Esophagus muscularis mucosa (tissue), 4 donors: ENCODE measurements at regions not wholly inside any gene's neighbourhood (a gene's known extent, or its start where the extent isn't known, plus 50 kb on each side); places are given as distances from the start of the nearest gene placed in this dataset.
"Not testable (repeated sequence)": the region's sequence is repeated elsewhere in the genome, so short reads cannot be mapped to it uniquely, and the experiment has no call there.

Experiments used
- DNase-seq: peaks from one replicate; pipeline ENCODE4 v3.0.0-alpha.2; 2017; ENCODE audit errors: extremely low spot score
- H3K27ac ChIP-seq, 4 donors: fragments of 200-600 bp; sonication (generic); replicated peaks in 1 of 4; 1 replicate in 3 of 4; 2 replicates in 1 of 4; pipeline ENCODE4 v1.5.1; 2016 to 2019; ENCODE audit warnings: mild to moderate bottlenecking in 1 of 4
- H3K27me3 ChIP-seq, 4 donors: fragments of 200-600 bp; sonication (generic); one replicate each; pipeline versions ENCODE4 v1.5.1 to v1.6.0; 2016 to 2019
- H3K36me3 ChIP-seq, 4 donors: fragments of 200-600 bp; sonication (generic); one replicate each; pipeline ENCODE4 v1.5.1; 2016 to 2019
- H3K4me1 ChIP-seq, 4 donors: fragments of 200-600 bp; sonication (generic); one replicate each; pipeline ENCODE4 v1.5.1; 2016 to 2019
- H3K4me3 ChIP-seq, 4 donors: fragments of 200-600 bp; sonication (generic); 1 replicate in 2 of 4; 2 replicates in 2 of 4; pipeline ENCODE4 v1.5.1; 2016 to 2019; ENCODE audit warnings: mild to moderate bottlenecking in 4 of 4, moderate library complexity in 1 of 4
- H3K9me3 ChIP-seq, 4 donors: fragments of 200-600 bp; sonication (generic); 1 replicate in 3 of 4; 2 replicates in 1 of 4; pipeline ENCODE4 v1.5.1; 2016 to 2019
- EP300 ChIP-seq: sonication (generic); formaldehyde crosslinking; IDR thresholded peaks from one replicate; pipeline ENCODE4 v1.6.1; 2017; ENCODE audit warnings: antibody characterized with exemption
- POLR2A ChIP-seq: fragments of 450-650 bp; IDR thresholded peaks from one replicate; pipeline ENCODE4 v1.6.1; 2017; ENCODE audit warnings: antibody characterized with exemption, moderate library complexity, mild to moderate bottlenecking, low read depth
- POLR2AphosphoS5 ChIP-seq, 2 donors: sonication (generic); formaldehyde crosslinking; IDR thresholded peaks; one replicate each; pipeline ENCODE4 v1.6.1; 2017; ENCODE audit warnings: antibody characterized with exemption in 2 of 2
- WGBS: methylation state at CpG from one replicate; pipeline ENCODE4 v1.1.5; 2018; 5-methylcytosine and 5-hydroxymethylcytosine counted together
- intact Hi-C: fragments of 100-400 bp; cut with DNase I; formaldehyde crosslinking; loops from one replicate; pipeline ENCODE4 v1.15.1; 2023
- TF ChIP-seq, protein P1 (sequence below), 3 experiments: fragments of 200-600 bp in 2 of 3; fragments of 450-650 bp in 1 of 3; sonication (generic) in 2 of 3; IDR thresholded peaks; one replicate each; pipeline ENCODE4 v1.5.1; 2017 to 2019; ENCODE audit warnings: antibody characterized with exemption in 3 of 3, mild to moderate bottlenecking in 2 of 3, moderate library complexity in 1 of 3

DNA sequence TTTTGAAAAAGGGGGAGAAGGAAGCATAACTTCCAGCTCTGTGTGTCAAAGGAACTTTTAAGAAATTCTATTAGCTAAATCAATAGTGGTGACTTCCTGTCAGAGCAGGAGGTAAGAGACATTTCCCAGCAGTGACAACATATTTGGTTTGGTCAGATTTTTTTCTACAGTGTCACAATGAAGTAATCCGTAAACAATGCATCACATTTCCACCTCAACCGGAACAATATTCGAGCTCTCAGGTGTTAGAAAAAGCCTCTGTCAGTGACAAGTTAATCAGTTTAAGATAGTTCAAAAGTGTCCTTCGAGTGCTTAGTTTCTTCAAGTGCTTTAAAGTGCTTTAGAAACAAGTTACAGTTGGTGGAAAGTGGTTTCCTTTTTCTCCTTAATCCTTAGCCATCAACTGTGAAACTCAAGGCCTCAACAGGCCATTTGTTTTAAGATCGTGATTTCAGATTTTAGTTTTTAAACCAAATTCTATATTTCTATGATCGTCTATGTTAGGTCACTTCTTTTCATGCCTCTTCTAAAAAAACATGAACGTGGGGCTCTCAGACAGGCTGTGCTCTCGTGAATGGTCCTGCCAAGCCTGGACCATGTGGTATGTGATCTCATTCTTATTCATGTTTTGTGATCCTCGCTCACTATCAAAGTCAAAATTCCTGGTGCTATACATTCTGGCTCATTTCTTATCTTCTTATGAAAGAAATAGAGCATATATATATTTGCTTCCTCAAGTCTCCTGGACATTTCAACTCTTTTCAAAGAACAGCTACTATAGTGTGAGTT, 181.9 kb upstream of the HMHB1 start:
- Histone ChIP-seq H3K27me3 (no peaks in the 10 kb centered on the region), H3K4me1 (peaks cover 0 to 8% (median 1%) of the 10 kb centered on the region in 4 donors), H3K27ac (no peak overlapping the region), H3K9me3 (no peaks in the 10 kb centered on the region), H3K36me3 (no peaks in the 10 kb centered on the region), H3K4me3 (no peak overlapping the region)
- no peak for DNase-seq
- TF ChIP-seq, protein P1, sequence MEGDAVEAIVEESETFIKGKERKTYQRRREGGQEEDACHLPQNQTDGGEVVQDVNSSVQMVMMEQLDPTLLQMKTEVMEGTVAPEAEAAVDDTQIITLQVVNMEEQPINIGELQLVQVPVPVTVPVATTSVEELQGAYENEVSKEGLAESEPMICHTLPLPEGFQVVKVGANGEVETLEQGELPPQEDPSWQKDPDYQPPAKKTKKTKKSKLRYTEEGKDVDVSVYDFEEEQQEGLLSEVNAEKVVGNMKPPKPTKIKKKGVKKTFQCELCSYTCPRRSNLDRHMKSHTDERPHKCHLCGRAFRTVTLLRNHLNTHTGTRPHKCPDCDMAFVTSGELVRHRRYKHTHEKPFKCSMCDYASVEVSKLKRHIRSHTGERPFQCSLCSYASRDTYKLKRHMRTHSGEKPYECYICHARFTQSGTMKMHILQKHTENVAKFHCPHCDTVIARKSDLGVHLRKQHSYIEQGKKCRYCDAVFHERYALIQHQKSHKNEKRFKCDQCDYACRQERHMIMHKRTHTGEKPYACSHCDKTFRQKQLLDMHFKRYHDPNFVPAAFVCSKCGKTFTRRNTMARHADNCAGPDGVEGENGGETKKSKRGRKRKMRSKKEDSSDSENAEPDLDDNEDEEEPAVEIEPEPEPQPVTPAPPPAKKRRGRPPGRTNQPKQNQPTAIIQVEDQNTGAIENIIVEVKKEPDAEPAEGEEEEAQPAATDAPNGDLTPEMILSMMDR (IDR thresholded peaks at IDR 0.05): no peak
- TF ChIP-seq POLR2A: no peak
- no peak for TF ChIP-seq POLR2AphosphoS5 (IDR thresholded peaks at IDR 0.05)
- no peak for TF ChIP-seq EP300
- WGBS: 84% methylated on average over 9 of the region's 9 CpGs
- intact Hi-C loops: no loop called here

DNA sequence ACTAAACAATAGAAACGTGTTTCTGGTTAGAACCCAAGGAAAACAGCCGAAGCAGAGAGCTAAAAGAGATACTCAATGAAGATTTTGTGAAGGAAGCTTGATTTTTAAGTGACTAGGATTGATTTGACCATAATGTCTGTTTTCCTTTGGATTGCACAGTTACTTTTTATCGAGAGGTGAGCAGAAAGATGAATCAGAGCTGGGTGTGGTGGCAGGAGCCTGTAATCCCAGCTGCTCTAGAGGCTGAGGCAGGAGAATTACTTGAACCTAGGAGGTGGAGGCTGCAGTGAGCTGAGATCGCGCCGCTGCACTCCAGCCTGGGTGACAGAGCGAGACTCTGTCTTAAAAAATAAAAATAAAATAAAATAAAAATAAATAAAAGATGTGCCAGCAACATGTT, 186.9 kb upstream of the HMHB1 start:
- H3K9me3 ChIP-seq, H3K27ac ChIP-seq, H3K36me3 ChIP-seq, H3K4me3 ChIP-seq, H3K4me1 ChIP-seq, intact Hi-C loops, H3K27me3 ChIP-seq: not testable (repeated sequence)
- peak; percentile 14 for DNase-seq
- WGBS: 78% methylated on average over 7 of the region's 7 CpGs

DNA sequence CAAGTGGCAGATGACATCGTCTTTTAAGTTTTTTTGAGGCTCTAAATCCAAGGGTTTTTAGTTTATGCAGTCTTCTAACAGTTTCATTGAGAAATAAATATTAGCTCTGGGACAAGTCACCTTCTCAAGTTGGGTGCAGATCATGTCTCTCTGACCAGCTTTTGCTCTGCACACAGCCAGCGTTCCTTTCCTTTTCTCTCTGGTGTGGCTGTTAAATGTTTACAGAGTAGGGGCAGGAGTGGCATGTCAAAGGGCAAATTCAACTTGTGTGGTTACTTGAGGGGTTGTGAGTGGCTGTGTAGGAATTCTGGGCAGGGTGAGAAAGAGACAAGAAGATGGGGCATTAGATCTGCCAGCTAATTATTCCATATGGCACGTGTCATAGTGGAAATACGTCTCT, 187.5 kb upstream of the HMHB1 start:
- Histone ChIP-seq H3K27me3 (no peaks in the 10 kb centered on the region), H3K27ac (no peak overlapping the region), H3K9me3 (no peaks in the 10 kb centered on the region), H3K4me1 (no peaks in the 10 kb centered on the region), H3K36me3 (no peaks in the 10 kb centered on the region), H3K4me3 (no peak overlapping the region)
- no peak for TF ChIP-seq EP300
- TF ChIP-seq, protein P1 (IDR thresholded peaks at IDR 0.05): no peak
- TF ChIP-seq POLR2AphosphoS5 (IDR thresholded peaks at IDR 0.05): no peak
- TF ChIP-seq POLR2A: no peak
- 77% methylated on average over 4 of the region's 4 CpGs for WGBS
- intact Hi-C loops: no loop called here
- DNase-seq: peak; percentile 66

DNA sequence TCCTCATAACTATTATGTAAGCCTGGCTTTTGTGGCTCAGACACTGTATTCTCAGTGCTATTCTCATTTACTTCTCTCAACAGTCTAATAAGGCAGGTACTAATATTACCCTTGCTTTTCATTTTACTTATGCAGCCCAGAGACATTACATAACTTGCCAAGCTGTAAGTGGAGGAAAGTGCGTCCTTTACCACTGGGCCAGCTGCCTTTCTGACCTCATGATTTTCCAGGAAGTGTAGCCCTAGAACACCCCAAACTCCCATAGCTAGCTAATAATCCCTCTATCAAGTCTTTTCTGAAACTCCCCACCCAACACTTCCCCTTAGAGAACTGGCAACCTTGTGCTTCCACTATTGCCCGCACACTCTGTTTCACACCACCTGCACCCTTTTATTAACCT, 192.9 kb upstream of the HMHB1 start:
- DNase-seq: peak; percentile 47
- TF ChIP-seq POLR2AphosphoS5 (IDR thresholded peaks at IDR 0.05) (no peak), POLR2A (no peak), EP300 (no peak)
- TF ChIP-seq, protein P1 (IDR thresholded peaks at IDR 0.05): no peak
- Histone ChIP-seq H3K4me3 (no peak overlapping the region), H3K27ac (no peak overlapping the region), H3K9me3 (no peaks in the 10 kb centered on the region), H3K36me3 (no peaks in the 10 kb centered on the region), H3K4me1 (no peaks in the 10 kb centered on the region), H3K27me3 (no peaks in the 10 kb centered on the region)
- 80% methylated on average over 2 of the region's 2 CpGs for WGBS
- intact Hi-C loops: no loop called here

DNA sequence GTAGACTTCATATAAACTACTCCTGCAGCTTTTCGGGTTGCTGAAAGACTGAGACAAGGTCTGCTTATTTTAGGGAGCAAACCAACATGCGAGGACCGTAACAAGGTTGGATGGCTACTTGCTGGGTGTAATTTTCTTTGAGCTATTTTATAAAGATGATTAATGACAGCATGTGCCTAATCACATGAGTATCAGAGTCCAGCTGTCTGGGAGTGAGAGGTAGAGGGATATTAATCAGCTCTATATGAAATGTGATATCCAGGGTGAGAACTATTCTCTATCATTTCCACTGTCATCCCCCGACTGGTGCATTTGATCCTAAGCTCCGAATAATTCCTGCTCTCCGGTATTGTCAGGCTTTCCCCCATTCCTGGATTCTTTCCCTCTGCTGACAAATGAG, 193.8 kb upstream of the HMHB1 start:
- Histone ChIP-seq H3K27ac (no peak overlapping the region), H3K4me3 (no peak overlapping the region), H3K27me3 (no peaks in the 10 kb centered on the region), H3K36me3 (no peaks in the 10 kb centered on the region), H3K4me1 (no peaks in the 10 kb centered on the region), H3K9me3 (no peaks in the 10 kb centered on the region)
- DNase-seq: peak; percentile 72
- WGBS: 54% methylated on average over 6 of the region's 6 CpGs
- TF ChIP-seq POLR2A: no peak
- TF ChIP-seq, protein P1 (IDR thresholded peaks at IDR 0.05): no peak
- TF ChIP-seq POLR2AphosphoS5 (IDR thresholded peaks at IDR 0.05): no peak
- intact Hi-C loops: no loop called here
